H9 (cell line): ENCODE measurements at regions not wholly inside any gene's neighbourhood (a gene's known extent, or its start where the extent isn't known, plus 50 kb on each side); places are given as distances from the start of the nearest gene placed in this dataset.

ENCODE experiments used
- DNase-seq: peaks from one replicate; pipeline ENCODE4 v3.0.0-alpha.2; 2017
- H2AFZ ChIP-seq: one replicate; pipeline ENCODE4 v1.6.1; 2013; ENCODE audit warnings: mild to moderate bottlenecking, low read length, control low read depth, moderate library complexity
- H2AK5ac ChIP-seq: 2 replicates; pipeline ENCODE4 v1.6.1; 2013; ENCODE audit warnings: low read length, control low read depth, mixed read lengths; ENCODE audit not compliant: insufficient read length
- H2BK120ac ChIP-seq: one replicate; pipeline ENCODE4 v1.6.1; 2013; ENCODE audit warnings: low read depth, mild to moderate bottlenecking, low read length, control low read depth, inconsistent platforms; ENCODE audit not compliant: poor library complexity, severe bottlenecking
- H2BK12ac ChIP-seq: 2 replicates; pipeline ENCODE4 v1.6.1; 2013; ENCODE audit warnings: low read length, control low read depth, mixed read lengths, low read depth; ENCODE audit not compliant: insufficient read length
- H2BK15ac ChIP-seq: 2 replicates; pipeline ENCODE4 v1.6.1; 2013; ENCODE audit warnings: low read depth, low read length, control low read depth
- H2BK20ac ChIP-seq: one replicate; pipeline ENCODE4 v1.6.1; 2013; ENCODE audit warnings: low read depth, mild to moderate bottlenecking, low read length, control low read depth, inconsistent platforms; ENCODE audit not compliant: poor library complexity, severe bottlenecking
- H2BK5ac ChIP-seq: 2 replicates; pipeline ENCODE4 v1.6.1; 2013; ENCODE audit warnings: low read length, control low read depth, mixed read lengths; ENCODE audit not compliant: insufficient read length
- H3K14ac ChIP-seq: 2 replicates; pipeline ENCODE4 v1.6.1; 2013; ENCODE audit warnings: low read length, control low read depth; ENCODE audit not compliant: insufficient read depth
- H3K18ac ChIP-seq: 2 replicates; pipeline ENCODE4 v1.6.1; 2013; ENCODE audit warnings: low read depth, mild to moderate bottlenecking, mixed read lengths, low read length, control low read depth; ENCODE audit not compliant: insufficient read length
- H3K23ac ChIP-seq: 2 replicates; pipeline ENCODE4 v1.6.1; 2013; ENCODE audit warnings: low read length, control low read depth, mixed read lengths, low read depth; ENCODE audit not compliant: insufficient read length
- H3K23me2 ChIP-seq: 2 replicates; pipeline ENCODE4 v1.6.1; 2013; ENCODE audit warnings: low read depth, mild to moderate bottlenecking, mixed read lengths, low read length, control low read depth; ENCODE audit not compliant: insufficient read length, poor library complexity, severe bottlenecking
- H3K27ac ChIP-seq: 2 replicates; pipeline ENCODE4 v1.5.1; 2013; ENCODE audit warnings: low read length, control low read depth, mixed read lengths, low read depth; ENCODE audit not compliant: insufficient read length
- H3K27me3 ChIP-seq: 2 replicates; pipeline ENCODE4 v1.6.1; 2013; ENCODE audit warnings: low read length, control low read depth, inconsistent platforms; ENCODE audit not compliant: insufficient read depth
- H3K4ac ChIP-seq: 2 replicates; pipeline ENCODE4 v1.6.1; 2013; ENCODE audit warnings: low read depth, mild to moderate bottlenecking, control low read depth, inconsistent platforms, low read length, moderate library complexity
- H3K4me1 ChIP-seq: 2 replicates; pipeline ENCODE4 v1.6.1; 2013; ENCODE audit warnings: low read length, control low read depth, inconsistent platforms; ENCODE audit not compliant: insufficient read depth
- H3K4me2 ChIP-seq: 2 replicates; pipeline ENCODE4 v1.6.1; 2013; ENCODE audit warnings: low read length, control low read depth, mixed read lengths; ENCODE audit not compliant: insufficient read length, insufficient read depth
- H3K56ac ChIP-seq: 2 replicates; pipeline ENCODE4 v1.6.1; 2013; ENCODE audit warnings: low read depth, mild to moderate bottlenecking, mixed read lengths, low read length, control low read depth; ENCODE audit not compliant: insufficient read length
- H3K79me1 ChIP-seq: 2 replicates; pipeline ENCODE4 v1.6.1; 2013; ENCODE audit warnings: low read depth, mild to moderate bottlenecking, moderate library complexity, low read length, control low read depth, inconsistent platforms; ENCODE audit not compliant: insufficient read depth, poor library complexity, severe bottlenecking
- H3K79me2 ChIP-seq: 2 replicates; pipeline ENCODE4 v1.6.1; 2013; ENCODE audit warnings: low read length, control low read depth, inconsistent platforms; ENCODE audit not compliant: insufficient read depth
- H3K9ac ChIP-seq: 2 replicates; pipeline ENCODE4 v1.6.1; 2013; ENCODE audit warnings: low read length, control low read depth, mixed read lengths; ENCODE audit not compliant: insufficient read length; ENCODE audit errors: extremely low read depth
- H3K9me3 ChIP-seq: one replicate; pipeline ENCODE4 v1.6.1; 2013; ENCODE audit warnings: low read depth, low read length, inconsistent platforms; ENCODE audit not compliant: control insufficient read depth
- H3T11ph ChIP-seq: one replicate; pipeline ENCODE4 v1.6.1; 2013; ENCODE audit warnings: mild to moderate bottlenecking, low read length, control low read depth, inconsistent platforms
- H4K20me1 ChIP-seq: one replicate; pipeline ENCODE4 v1.6.1; 2013; ENCODE audit not compliant: control insufficient read depth, insufficient read length, insufficient read depth
- H4K5ac ChIP-seq: 2 replicates; pipeline ENCODE4 v1.6.1; 2013; ENCODE audit warnings: low read depth, mild to moderate bottlenecking, mixed read lengths, low read length, control low read depth; ENCODE audit not compliant: insufficient read length
- H4K8ac ChIP-seq: replicated peaks from 2 replicates; pipeline ENCODE4 v1.6.1; 2013; ENCODE audit warnings: low read length, control low read depth, mixed read lengths, low read depth; ENCODE audit not compliant: insufficient read length
- H4K91ac ChIP-seq: 2 replicates; pipeline ENCODE4 v1.6.1; 2013; ENCODE audit warnings: low read depth, mild to moderate bottlenecking, moderate library complexity, mixed read lengths, low read length, control low read depth; ENCODE audit not compliant: insufficient read length
- H3K27ac Mint-ChIP-seq, 3 experiments: 2 replicates in 2 of 3; 3 replicates in 1 of 3; pipeline ENCODE4 v1.8.0; 2020 to 2021; ENCODE audit warnings: mixed read lengths in 3 of 3, mild to moderate bottlenecking in 1 of 3, moderate library complexity in 1 of 3
- H3K27me3 Mint-ChIP-seq: 2 replicates; pipeline ENCODE4 v1.8.0; 2021; ENCODE audit warnings: low read depth, mild to moderate bottlenecking, moderate library complexity, mixed read lengths
- H3K36me3 Mint-ChIP-seq, 3 experiments: 2 replicates in 2 of 3; 3 replicates in 1 of 3; pipeline ENCODE4 v1.8.0; 2020 to 2021; ENCODE audit warnings: low read depth in 3 of 3, mixed read lengths in 3 of 3; ENCODE audit not compliant: insufficient read depth in 1 of 3
- H3K4me1 Mint-ChIP-seq, 2 experiments: 2 replicates each; pipeline ENCODE4 v1.8.0; 2020; ENCODE audit warnings: mixed read lengths in 2 of 2
- H3K4me3 Mint-ChIP-seq, 2 experiments: 2 replicates in 1 of 2; 3 replicates in 1 of 2; pipeline ENCODE4 v1.8.0; 2020 to 2021; ENCODE audit warnings: mild to moderate bottlenecking in 2 of 2, mixed read lengths in 2 of 2, moderate library complexity in 1 of 2
- H3K9me3 Mint-ChIP-seq, 2 experiments: 2 replicates in 1 of 2; 3 replicates in 1 of 2; pipeline ENCODE4 v1.8.0; 2020; ENCODE audit warnings: mild to moderate bottlenecking in 2 of 2, mixed read lengths in 2 of 2, moderate library complexity in 1 of 2
- CTCF ChIP-seq: fragments of 200-600 bp; sonication (generic); conservative IDR thresholded peaks from 3 replicates; pipeline ENCODE4 v1.8.0; 2021; ENCODE audit warnings: antibody characterized with exemption, mild to moderate bottlenecking
- WGBS: extraction: QIAGEN DNeasy Blood & Tissue Kit; methylation state at CpG from one replicate; pipeline ENCODE4 v1.1.7; 2013; ENCODE audit warnings: missing lambda C conversion rate, low lambda C conversion rate, mixed read lengths; ENCODE audit not compliant: insufficient read length; ENCODE audit errors: extremely low coverage; 5-methylcytosine and 5-hydroxymethylcytosine counted together

DNA sequence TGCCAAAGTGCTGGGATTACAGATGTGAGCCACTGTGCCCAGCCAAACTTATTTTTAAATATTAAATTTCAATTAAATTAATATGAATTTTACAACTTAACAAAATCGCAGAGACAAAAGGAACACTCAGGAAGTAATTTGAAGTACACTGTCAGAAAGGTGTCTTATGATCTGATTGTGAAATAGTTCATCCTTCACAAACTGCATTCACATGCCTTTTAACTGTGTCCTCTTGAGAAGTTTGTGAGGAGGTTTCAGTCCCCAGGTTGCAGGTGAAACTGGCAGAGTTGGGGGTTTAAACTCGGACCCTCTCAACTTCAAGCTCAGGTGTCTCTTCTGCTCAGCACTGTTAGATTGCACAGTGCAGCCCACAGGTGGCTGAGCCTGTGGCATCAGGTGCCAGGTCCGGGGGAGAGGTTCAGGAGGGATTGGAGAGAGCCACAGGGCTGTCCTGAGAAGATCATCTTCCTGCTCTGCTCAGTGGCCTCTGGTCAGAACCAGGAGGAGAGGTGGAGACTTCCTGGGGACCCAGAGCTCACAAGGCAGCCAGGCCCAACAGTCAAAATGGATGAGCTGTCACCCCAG lies 152.3 kb upstream of the RAB4A start:
- Histone ChIP-seq H4K91ac (no peak overlapping the region), H3K18ac (no peak overlapping the region), H2BK15ac (no peak overlapping the region), H3K14ac (no peak overlapping the region), H4K20me1 (no peaks in the 10 kb centered on the region), H3K4me2 (no peak overlapping the region), H3K23me2 (no peaks in the 10 kb centered on the region), H3K79me2 (no peaks in the 10 kb centered on the region), H4K5ac (no peak overlapping the region), H3T11ph (no peak overlapping the region), H3K4ac (no peak overlapping the region), H2BK120ac (no peak overlapping the region), H4K8ac (no peak overlapping the region), H2BK5ac (no peak overlapping the region), H3K23ac (no peak overlapping the region), H3K27me3 (no peaks in the 10 kb centered on the region), H3K4me1 (peaks cover 2% of the 10 kb centered on the region; the same call in 1 of the 2 replicates), H3K9me3 (no peaks in the 10 kb centered on the region), H3K79me1 (no peaks in the 10 kb centered on the region), H2BK20ac (no peak overlapping the region), H2BK12ac (no peak overlapping the region), H2AK5ac (no peak overlapping the region), H2AFZ (no peak overlapping the region), H3K56ac (no peak overlapping the region), H3K9ac (no peak overlapping the region), H3K27ac (no peak overlapping the region)
- peaks cover 0 to 3% of the 10 kb centered on the region in 2 experiments; a peak in 2 of 5 replicates for H3K9me3 Mint-ChIP-seq
- no peaks in the 10 kb centered on the region; a peak in 2 of 7 replicates for H3K36me3 Mint-ChIP-seq
- no peak for DNase-seq
- H3K4me1 Mint-ChIP-seq, result peaks cover 32 to 40% of the 10 kb centered on the region in 2 experiments
- H3K27me3 Mint-ChIP-seq, result peaks cover 49% of the 10 kb centered on the region
- no peak for TF ChIP-seq CTCF
- no peak overlapping the region for H3K27ac Mint-ChIP-seq
- WGBS, result no CpG with 5 or more reads among the region's 3 CpGs
- no peak overlapping the region for H3K4me3 Mint-ChIP-seq
